B cell (primary cell): ENCODE measurements at regions not wholly inside any gene's neighbourhood (a gene's known extent, or its start where the extent isn't known, plus 50 kb on each side); places are given as distances from the start of the nearest gene placed in this dataset.

Experiments used
- ATAC-seq: fragments of 200-7000 bp; cut with Tn5 transposase; one replicate; pipeline ENCODE4 v1.10.0; 2021; ENCODE audit warnings: low read depth, mild to moderate bottlenecking, moderate number of reproducible peaks, moderate library complexity
- CTCF ChIA-PET: fragments of 350-600 bp; sonication (Branson Sonifier 250); formaldehyde crosslinking; loops from one replicate; lab custom pipeline; 2021; ENCODE audit warnings: antibody characterized with exemption, inconsistent platforms; lab: Charles Lee
- POLR2A ChIA-PET: fragments of 350-600 bp; sonication (Branson Sonifier 250); formaldehyde crosslinking; loops from one replicate; lab custom pipeline; 2021; ENCODE audit warnings: antibody characterized with exemption; lab: Charles Lee
- DNase-seq: peaks from one replicate; pipeline ENCODE4 v3.0.0; 2013
- H2AFZ ChIP-seq: 2 replicates; pipeline ENCODE4 v1.6.1; 2012; ENCODE audit warnings: mild to moderate bottlenecking, low read depth, low read length; ENCODE audit not compliant: insufficient read depth, poor library complexity, severe bottlenecking
- H3K27ac ChIP-seq, 2 donors: 1 replicate in 1 of 2; 2 replicates in 1 of 2; pipeline ENCODE4 v1.5.1; 2012 to 2013; ENCODE audit warnings: low read length in 2 of 2, mild to moderate bottlenecking in 2 of 2, moderate library complexity in 1 of 2
- H3K27me3 ChIP-seq, 4 experiments: fragments of 200-600 bp in 1 of 4; sonication (generic) in 1 of 4; replicated peaks in 1 of 4; 1 replicate in 2 of 4; 2 replicates in 2 of 4; pipeline versions ENCODE4 v1.6.1 to v1.7.0; 2013 to 2016; ENCODE audit warnings: low read length in 3 of 4, mild to moderate bottlenecking in 2 of 4, mixed read lengths in 1 of 4, moderate library complexity in 1 of 4; ENCODE audit not compliant: insufficient read depth in 4 of 4, control insufficient read depth in 3 of 4; ENCODE audit errors: control extremely low read depth in 1 of 4
- H3K36me3 ChIP-seq, 2 experiments: replicated peaks in 1 of 2; 1 replicate in 1 of 2; 2 replicates in 1 of 2; pipeline versions ENCODE4 v1.6.1 to v1.7.1; 2013; ENCODE audit warnings: low read length in 1 of 2; ENCODE audit not compliant: insufficient read depth in 2 of 2, control insufficient read depth in 1 of 2; ENCODE audit errors: control extremely low read depth in 1 of 2, extremely low read depth in 1 of 2
- H3K4me1 ChIP-seq, 2 donors: fragments of 200-600 bp in 1 of 2; sonication (generic) in 1 of 2; 1 replicate in 1 of 2; 2 replicates in 1 of 2; pipeline versions ENCODE4 v1.5.1 to v1.6.1; 2013 to 2017; ENCODE audit warnings: low read length in 2 of 2; ENCODE audit not compliant: control insufficient read depth in 2 of 2, insufficient read depth in 2 of 2
- H3K4me2 ChIP-seq: replicated peaks from 2 replicates; pipeline ENCODE3; 2012; ENCODE audit warnings: mild to moderate bottlenecking, low read depth, low read length; ENCODE audit not compliant: poor library complexity, severe bottlenecking
- H3K4me3 ChIP-seq, 5 experiments: fragments of 200-600 bp in 1 of 5; sonication (generic) in 1 of 5; 1 replicate in 3 of 5; 2 replicates in 2 of 5; pipeline versions ENCODE4 v1.5.1 to v1.7.0; 2011 to 2016; ENCODE audit warnings: low read length in 4 of 5, mild to moderate bottlenecking in 4 of 5, low read depth in 2 of 5, control low read depth in 1 of 5, moderate library complexity in 1 of 5; ENCODE audit not compliant: insufficient read depth in 1 of 5; ENCODE audit errors: control extremely low read depth in 1 of 5, extremely low read depth in 1 of 5
- H3K79me2 ChIP-seq: fragments of 200-600 bp; sonication (generic); one replicate; pipeline ENCODE4 v1.6.0; 2016; ENCODE audit warnings: low read length; ENCODE audit not compliant: control insufficient read depth, insufficient read depth
- H3K9ac ChIP-seq: fragments of 200-600 bp; sonication (generic); 2 replicates; pipeline ENCODE4 v1.6.1; 2017; ENCODE audit warnings: mild to moderate bottlenecking, low read length, moderate library complexity
- H3K9me3 ChIP-seq, 3 donors: one replicate each; pipeline versions ENCODE4 v1.6.1 to v1.7.1; 2013; ENCODE audit warnings: low read length in 2 of 3; ENCODE audit not compliant: control insufficient read depth in 2 of 3, insufficient read depth in 1 of 3; ENCODE audit errors: control extremely low read depth in 1 of 3
- H4K20me1 ChIP-seq: 2 replicates; pipeline ENCODE4 v1.6.0; 2012; ENCODE audit warnings: mild to moderate bottlenecking, low read length; ENCODE audit not compliant: insufficient read depth, control insufficient read depth, poor library complexity, severe bottlenecking
- H3K27ac Mint-ChIP-seq: one replicate; pipeline ENCODE4 v1.8.0; 2021; ENCODE audit warnings: mixed read lengths
- H3K27me3 Mint-ChIP-seq: one replicate; pipeline ENCODE4 v1.8.0; 2021; ENCODE audit warnings: mixed read lengths
- H3K4me1 Mint-ChIP-seq: one replicate; pipeline ENCODE4 v1.8.0; 2021; ENCODE audit warnings: mixed read lengths
- H3K4me3 Mint-ChIP-seq: one replicate; pipeline ENCODE4 v1.8.0; 2021; ENCODE audit warnings: mixed read lengths
- H3K9me3 Mint-ChIP-seq: one replicate; pipeline ENCODE4 v1.8.0; 2022; ENCODE audit warnings: mixed read lengths; ENCODE audit not compliant: insufficient read depth
- CTCF ChIP-seq: fragments of 200-600 bp; IDR thresholded peaks from one replicate; pipeline ENCODE4 v1.8.0; 2022; ENCODE audit warnings: antibody characterized with exemption, mild to moderate bottlenecking
- EZH2 ChIP-seq: IDR thresholded peaks from 2 replicates; pipeline ENCODE4 v1.6.1; 2012; ENCODE audit warnings: borderline replicate concordance, low read depth, mild to moderate bottlenecking, moderate library complexity, low read length; ENCODE audit not compliant: insufficient read depth, poor library complexity, severe bottlenecking
- WGBS: methylation state at CpG from one replicate; pipeline ENCODE4 v1.1.5; 2013; ENCODE audit warnings: missing lambda C conversion rate; ENCODE audit not compliant: insufficient coverage; 5-methylcytosine and 5-hydroxymethylcytosine counted together
- intact Hi-C: fragments of 100-400 bp; cut with micrococcal nuclease; formaldehyde crosslinking; loops from one replicate; pipeline ENCODE4 v1.10.0; 2022

- H3K36me3 ChIP-seq = no peaks in the 10 kb centered on the region
- no peaks in the 10 kb centered on the region for H3K4me1 ChIP-seq
- H3K27ac ChIP-seq = no peak overlapping the region
- no peak for DNase-seq
- Mint-ChIP-seq H3K9me3 (no peaks in the 10 kb centered on the region), H3K4me3 (no peak overlapping the region), H3K4me1 (no peaks in the 10 kb centered on the region), H3K27ac (no peak overlapping the region), H3K27me3 (peaks cover 10% of the 10 kb centered on the region)
- no peak for TF ChIP-seq CTCF
- TF ChIP-seq EZH2 = no peak
- H3K79me2 ChIP-seq = no peaks in the 10 kb centered on the region
- H3K27me3 ChIP-seq = peaks cover 0 to under 1% (median 0%) of the 10 kb centered on the region in 4 experiments
- no peaks in the 10 kb centered on the region for H4K20me1 ChIP-seq
- POLR2A ChIA-PET = no interaction called here
- H2AFZ ChIP-seq = no peak overlapping the region
- H3K4me2 ChIP-seq = no peak overlapping the region
- intact Hi-C loops = no loop called here
- 100% methylated on average over 1 of the region's 1 CpG for WGBS
- no peak overlapping the region for H3K4me3 ChIP-seq
- H3K9me3 ChIP-seq = no peaks in the 10 kb centered on the region
- CTCF ChIA-PET = no interaction called here
- no peak for ATAC-seq
- H3K9ac ChIP-seq = no peak overlapping the region
Measured at GRCh38 chr6:139823808-139824126, 449.3 kb upstream of the CITED2 start.

- H3K9me3 Mint-ChIP-seq = no peaks in the 10 kb centered on the region
- Histone ChIP-seq H3K9ac (no peak overlapping the region), H3K79me2 (no peaks in the 10 kb centered on the region), H3K9me3 (no peaks in the 10 kb centered on the region), H3K27me3 (no peaks in the 10 kb centered on the region), H3K4me3 (no peak overlapping the region), H3K36me3 (no peaks in the 10 kb centered on the region), H3K4me2 (no peak overlapping the region), H3K4me1 (no peaks in the 10 kb centered on the region), H4K20me1 (no peaks in the 10 kb centered on the region), H3K27ac (no peak overlapping the region), H2AFZ (no peak overlapping the region)
- no peak overlapping the region for H3K27ac Mint-ChIP-seq
- 91% methylated on average over 4 of the region's 5 CpGs for WGBS
- no peak for ATAC-seq
- no peak for DNase-seq
- intact Hi-C loops = no loop called here
- ChIA-PET CTCF (no interaction called here), POLR2A (no interaction called here)
- H3K27me3 Mint-ChIP-seq = peaks cover 10% of the 10 kb centered on the region
- H3K4me1 Mint-ChIP-seq = no peaks in the 10 kb centered on the region
- TF ChIP-seq CTCF (no peak), EZH2 (no peak)
- no peak overlapping the region for H3K4me3 Mint-ChIP-seq
Measured at GRCh38 chr6:139823099-139823807, 448.8 kb upstream of the CITED2 start.
